Gastrocnemius medialis (tissue), 4 donors: ENCODE measurements at regions not wholly inside any gene's neighbourhood (a gene's known extent, or its start where the extent isn't known, plus 50 kb on each side); places are given as distances from the start of the nearest gene placed in this dataset.

Source experiments
- ATAC-seq, 2 donors: fragments of 150-250 bp; one replicate each; pipeline ENCODE4 v1.9.1; 2016
- DNase-seq, 2 donors: peaks; one replicate each; pipeline ENCODE4 v3.0.0-alpha.2; 2019
- H3K27ac ChIP-seq, 4 donors: fragments of 200-600 bp; sonication (generic); 1 replicate in 1 of 4; 2 replicates in 3 of 4; pipeline ENCODE4 v1.5.1; 2016 to 2018; ENCODE audit warnings: mild to moderate bottlenecking in 2 of 4, moderate library complexity in 1 of 4
- H3K27me3 ChIP-seq, 3 donors: fragments of 200-600 bp; sonication (generic) in 2 of 3; 1 replicate in 1 of 3; 2 replicates in 2 of 3; pipeline versions ENCODE4 v1.5.1 to v1.6.0; 2016 to 2019; ENCODE audit warnings: mild to moderate bottlenecking in 1 of 3, moderate library complexity in 1 of 3
- H3K36me3 ChIP-seq, 2 donors: fragments of 200-600 bp; sonication (generic) in 1 of 2; one replicate each; pipeline ENCODE4 v1.5.1; 2017 to 2018
- H3K4me1 ChIP-seq, 2 donors: fragments of 200-600 bp; sonication (generic) in 1 of 2; one replicate each; pipeline ENCODE4 v1.5.1; 2016 to 2017; ENCODE audit warnings: mild to moderate bottlenecking in 2 of 2
- H3K4me3 ChIP-seq, 4 donors: fragments of 200-600 bp; sonication (generic) in 3 of 4; 1 replicate in 1 of 4; 2 replicates in 3 of 4; pipeline ENCODE4 v1.5.1; 2016 to 2019; ENCODE audit warnings: mild to moderate bottlenecking in 2 of 4
- H3K9me3 ChIP-seq, 3 donors: fragments of 200-600 bp; sonication (generic) in 2 of 3; 1 replicate in 1 of 3; 2 replicates in 2 of 3; pipeline ENCODE4 v1.5.1; 2016 to 2019
- CTCF ChIP-seq, 5 experiments: fragments of 450-650 bp in 3 of 5; fragments of 200-600 bp in 2 of 5; sonication (generic) in 2 of 5; IDR thresholded peaks in 4 of 5; conservative IDR thresholded peaks in 1 of 5; 1 replicate in 4 of 5; 2 replicates in 1 of 5; pipeline ENCODE4 v1.5.1; 2016 to 2019; ENCODE audit warnings: antibody characterized with exemption in 5 of 5, mild to moderate bottlenecking in 3 of 5, moderate library complexity in 3 of 5
- POLR2A ChIP-seq, 2 donors: fragments of 450-650 bp; IDR thresholded peaks; one replicate each; pipeline ENCODE4 v1.6.1; 2017; ENCODE audit warnings: antibody characterized with exemption in 2 of 2, mild to moderate bottlenecking in 2 of 2, moderate library complexity in 2 of 2
- in situ Hi-C, 4 donors: fragments of 200-750 bp; cut with MboI; loops; one replicate each; pipeline versions ENCODE4 v1.15.0 to v1.8.0; 2017; ENCODE audit warnings: low sequenced_read_pairs in 4 of 4
- intact Hi-C: fragments of 100-400 bp; cut with DNase I; formaldehyde crosslinking; loops from one replicate; pipeline ENCODE4 v1.15.1; 2023; ENCODE audit warnings: low total_unique reads

GRCh38 chr2:157164370-157164769 lies 93.1 kb upstream of the GALNT5 start:
- ATAC-seq (no peak), DNase-seq (no peak)
- no peaks in the 10 kb centered on the region for H3K9me3 ChIP-seq
- intact Hi-C loops: no loop called here
- H3K36me3 ChIP-seq: no peaks in the 10 kb centered on the region
- in situ Hi-C loops: no loop called here
- no peaks in the 10 kb centered on the region for H3K4me1 ChIP-seq
- TF ChIP-seq CTCF (IDR thresholded peaks at IDR 0.05 in 4 of 5, conservative IDR thresholded peaks at IDR 0.05 in 1 of 5): no peak
- TF ChIP-seq POLR2A (IDR thresholded peaks at IDR 0.05): no peak
- no peak overlapping the region for H3K27ac ChIP-seq
- no peak overlapping the region for H3K4me3 ChIP-seq
- no peaks in the 10 kb centered on the region for H3K27me3 ChIP-seq

GRCh38 chr2:157164891-157165290 lies 92.6 kb upstream of the GALNT5 start:
- DNase-seq (no peak), ATAC-seq (no peak)
- no peak overlapping the region for H3K27ac ChIP-seq
- H3K36me3 ChIP-seq: no peaks in the 10 kb centered on the region
- H3K9me3 ChIP-seq: no peaks in the 10 kb centered on the region
- no peak for TF ChIP-seq CTCF (IDR thresholded peaks at IDR 0.05 in 4 of 5, conservative IDR thresholded peaks at IDR 0.05 in 1 of 5)
- TF ChIP-seq POLR2A (IDR thresholded peaks at IDR 0.05): no peak
- no peaks in the 10 kb centered on the region for H3K27me3 ChIP-seq
- H3K4me3 ChIP-seq: no peak overlapping the region
- H3K4me1 ChIP-seq: no peaks in the 10 kb centered on the region
- in situ Hi-C loops: no loop called here
- intact Hi-C loops: no loop called here

GRCh38 chr2:157168501-157168900 lies 89.0 kb upstream of the GALNT5 start:
- intact Hi-C loops: no loop called here
- Histone ChIP-seq H3K4me1 (no peaks in the 10 kb centered on the region), H3K4me3 (no peak overlapping the region), H3K9me3 (no peaks in the 10 kb centered on the region), H3K27ac (no peak overlapping the region), H3K36me3 (no peaks in the 10 kb centered on the region), H3K27me3 (no peaks in the 10 kb centered on the region)
- TF ChIP-seq CTCF (IDR thresholded peaks at IDR 0.05 in 4 of 5, conservative IDR thresholded peaks at IDR 0.05 in 1 of 5): no peak
- TF ChIP-seq POLR2A (IDR thresholded peaks at IDR 0.05): no peak
- in situ Hi-C loops: no loop called here
- ATAC-seq (no peak), DNase-seq (no peak)

- TF ChIP-seq CTCF (IDR thresholded peaks at IDR 0.05 in 4 of 5, conservative IDR thresholded peaks at IDR 0.05 in 1 of 5) (no peak), POLR2A (IDR thresholded peaks at IDR 0.05) (no peak)
- no peak for DNase-seq
- intact Hi-C loops: no loop called here
- no peak overlapping the region for H3K27ac ChIP-seq
- no peak overlapping the region for H3K4me3 ChIP-seq
- ATAC-seq: no peak
- no peaks in the 10 kb centered on the region for H3K9me3 ChIP-seq
- H3K4me1 ChIP-seq: no peaks in the 10 kb centered on the region
- in situ Hi-C loops: no loop called here
- H3K36me3 ChIP-seq: no peaks in the 10 kb centered on the region
- no peaks in the 10 kb centered on the region for H3K27me3 ChIP-seq
Measured at GRCh38 chr2:157169889-157170288, 87.6 kb upstream of the GALNT5 start.

- H3K4me1 ChIP-seq: no peaks in the 10 kb centered on the region
- no peak overlapping the region for H3K27ac ChIP-seq
- no peak for TF ChIP-seq POLR2A (IDR thresholded peaks at IDR 0.05)
- TF ChIP-seq CTCF (IDR thresholded peaks at IDR 0.05 in 4 of 5, conservative IDR thresholded peaks at IDR 0.05 in 1 of 5): no peak
- in situ Hi-C loops (no loop called here), intact Hi-C loops (no loop called here)
- ATAC-seq (no peak), DNase-seq (no peak)
- H3K36me3 ChIP-seq: no peaks in the 10 kb centered on the region
- H3K4me3 ChIP-seq: no peak overlapping the region
- no peaks in the 10 kb centered on the region for H3K27me3 ChIP-seq
- no peaks in the 10 kb centered on the region for H3K9me3 ChIP-seq
Measured at GRCh38 chr2:157170299-157170698, 87.2 kb upstream of the GALNT5 start.
